ENCODE measurements at regions not wholly inside any gene's neighbourhood (a gene's known extent, or its start where the extent isn't known, plus 50 kb on each side); places are given as distances from the start of the nearest gene placed in this dataset.

DNA sequence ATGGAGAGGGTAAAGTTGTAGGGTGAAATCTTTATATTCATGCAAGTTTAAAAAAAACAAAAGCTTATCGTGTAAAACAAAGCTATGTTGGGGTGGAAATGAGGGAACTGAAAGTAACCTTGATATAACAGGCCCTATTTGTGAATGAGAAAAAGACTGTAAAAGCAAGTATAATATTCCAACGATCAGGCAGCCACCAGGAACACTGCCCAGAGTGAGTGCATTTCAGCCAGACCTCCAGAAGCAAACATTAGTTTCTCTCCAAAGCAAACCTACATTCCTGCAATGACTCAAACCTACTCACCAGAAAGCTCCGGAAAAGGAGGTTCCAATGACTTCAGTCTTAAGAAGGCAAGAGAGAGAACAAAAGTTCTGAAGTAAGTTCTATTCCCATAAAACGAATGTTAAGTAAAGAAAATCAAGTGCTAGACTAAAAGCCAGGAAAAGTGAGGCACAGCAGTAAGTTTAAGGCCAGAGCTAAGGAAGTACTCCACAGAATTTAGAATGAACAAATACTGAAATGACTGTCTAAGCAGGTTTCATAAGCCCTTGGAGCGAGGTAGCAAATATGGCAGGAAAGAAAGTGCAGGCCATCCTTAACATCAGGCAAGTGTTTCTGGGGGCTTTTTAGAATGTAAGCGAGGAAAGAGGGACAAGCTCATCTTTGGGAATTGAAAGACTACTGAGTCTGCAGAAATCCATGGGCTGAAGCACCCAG is 493.1 kb downstream of the XPNPEP1 start:
- DNase-seq (ENCODE audit: extremely low spot score): no peak
- Histone ChIP-seq H3K27me3 (no peaks in the 10 kb centered on the region), H3K36me3 (no peaks in the 10 kb centered on the region), H3K4me3 (no peak overlapping the region), H3K27ac (replicated peaks in 1 of 4) (peak overlapping the region in 2 of 4 donors; percentile 40 to 53), H3K9me3 (no peaks in the 10 kb centered on the region), H3K4me1 (peaks cover 0 to 21% (median 11%) of the 10 kb centered on the region in 4 donors)
- intact Hi-C loops (cut with DNase I): no loop called here
- TF ChIP-seq POLR2AphosphoS5 (IDR thresholded peaks at IDR 0.05): no peak
- no peak for TF ChIP-seq POLR2A (IDR thresholded peaks at IDR 0.05; ENCODE audit: low read depth)
- 53% methylated on average over 6 of the region's 6 CpGs for WGBS

DNA sequence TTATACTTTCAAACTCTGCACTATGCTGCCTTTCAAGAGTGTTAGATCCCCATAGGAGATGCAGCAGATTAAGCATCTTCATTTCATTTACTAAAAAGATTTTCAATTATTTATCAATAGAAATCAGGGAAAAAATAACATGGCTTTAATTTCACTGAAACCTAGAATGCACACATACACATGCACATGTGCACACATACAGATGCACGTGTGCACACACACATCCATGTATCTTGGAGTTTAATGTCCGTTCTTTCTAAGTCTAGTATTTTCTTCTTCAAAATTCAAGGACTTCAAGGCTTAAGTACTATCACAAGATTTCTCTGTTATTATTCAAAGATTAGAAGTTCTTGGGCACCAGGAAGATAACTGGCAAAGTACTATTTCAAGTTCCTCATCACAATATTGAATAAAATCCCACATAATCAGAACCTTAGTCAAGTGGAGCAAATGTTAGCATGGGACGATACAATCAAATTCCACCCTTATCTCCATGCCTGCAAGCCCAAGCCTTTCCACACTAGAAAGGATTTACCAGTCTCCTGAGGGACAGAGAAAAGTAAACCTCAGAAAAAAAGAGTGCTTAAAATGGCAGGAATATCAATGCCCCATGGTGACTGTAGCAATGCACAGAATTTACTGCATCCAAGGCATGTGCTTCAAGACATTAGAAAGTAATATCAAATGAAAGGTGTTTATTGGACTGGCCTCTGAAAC is 494.4 kb downstream of the XPNPEP1 start:
- intact Hi-C loops (cut with DNase I): no loop called here
- 94% methylated on average over 3 of the region's 3 CpGs for WGBS
- Histone ChIP-seq H3K4me1 (peaks cover 0 to 21% (median 11%) of the 10 kb centered on the region in 4 donors), H3K27me3 (no peaks in the 10 kb centered on the region), H3K27ac (replicated peaks in 1 of 4) (no peak overlapping the region), H3K9me3 (no peaks in the 10 kb centered on the region), H3K4me3 (no peak overlapping the region), H3K36me3 (no peaks in the 10 kb centered on the region)
- DNase-seq (ENCODE audit: extremely low spot score): no peak
- TF ChIP-seq POLR2AphosphoS5 (IDR thresholded peaks at IDR 0.05) (no peak), EP300 (IDR thresholded peaks at IDR 0.05) (no peak), POLR2A (IDR thresholded peaks at IDR 0.05; ENCODE audit: low read depth) (no peak)
- TF ChIP-seq, protein P1, sequence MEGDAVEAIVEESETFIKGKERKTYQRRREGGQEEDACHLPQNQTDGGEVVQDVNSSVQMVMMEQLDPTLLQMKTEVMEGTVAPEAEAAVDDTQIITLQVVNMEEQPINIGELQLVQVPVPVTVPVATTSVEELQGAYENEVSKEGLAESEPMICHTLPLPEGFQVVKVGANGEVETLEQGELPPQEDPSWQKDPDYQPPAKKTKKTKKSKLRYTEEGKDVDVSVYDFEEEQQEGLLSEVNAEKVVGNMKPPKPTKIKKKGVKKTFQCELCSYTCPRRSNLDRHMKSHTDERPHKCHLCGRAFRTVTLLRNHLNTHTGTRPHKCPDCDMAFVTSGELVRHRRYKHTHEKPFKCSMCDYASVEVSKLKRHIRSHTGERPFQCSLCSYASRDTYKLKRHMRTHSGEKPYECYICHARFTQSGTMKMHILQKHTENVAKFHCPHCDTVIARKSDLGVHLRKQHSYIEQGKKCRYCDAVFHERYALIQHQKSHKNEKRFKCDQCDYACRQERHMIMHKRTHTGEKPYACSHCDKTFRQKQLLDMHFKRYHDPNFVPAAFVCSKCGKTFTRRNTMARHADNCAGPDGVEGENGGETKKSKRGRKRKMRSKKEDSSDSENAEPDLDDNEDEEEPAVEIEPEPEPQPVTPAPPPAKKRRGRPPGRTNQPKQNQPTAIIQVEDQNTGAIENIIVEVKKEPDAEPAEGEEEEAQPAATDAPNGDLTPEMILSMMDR (IDR thresholded peaks at IDR 0.05): no peak

DNA sequence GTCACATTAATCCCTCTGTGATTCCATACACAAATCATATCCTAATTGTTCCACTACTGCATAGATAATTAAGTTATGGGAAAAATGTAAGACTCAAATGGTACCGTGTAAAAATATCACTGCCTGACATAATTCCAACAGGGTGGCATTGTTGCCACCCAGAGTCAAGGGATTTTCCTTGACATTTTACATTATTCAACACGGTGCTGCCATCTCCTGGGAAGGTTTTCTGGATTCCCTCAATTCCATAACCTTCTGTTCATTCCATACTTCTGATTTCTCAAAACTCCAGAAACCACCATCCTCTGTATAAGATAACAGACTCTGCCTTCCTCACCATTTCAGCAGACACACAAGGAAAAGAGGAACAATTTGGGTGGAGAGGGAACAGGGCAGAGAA is 495.9 kb downstream of the XPNPEP1 start:
- Histone ChIP-seq H3K36me3 (no peaks in the 10 kb centered on the region), H3K27ac (replicated peaks in 1 of 4) (no peak overlapping the region), H3K27me3 (no peaks in the 10 kb centered on the region), H3K9me3 (no peaks in the 10 kb centered on the region), H3K4me1 (peaks cover 0 to 21% (median 11%) of the 10 kb centered on the region in 4 donors), H3K4me3 (no peak overlapping the region)
- WGBS: 44% methylated on average over 2 of the region's 2 CpGs
- no peak for TF ChIP-seq POLR2AphosphoS5 (IDR thresholded peaks at IDR 0.05)
- TF ChIP-seq, protein P1 (IDR thresholded peaks at IDR 0.05): peak; percentile 12 to 35 (median 18)
- no peak for TF ChIP-seq POLR2A (IDR thresholded peaks at IDR 0.05; ENCODE audit: low read depth)
- intact Hi-C loops (cut with DNase I): no loop called here
- DNase-seq (ENCODE audit: extremely low spot score): no peak

DNA sequence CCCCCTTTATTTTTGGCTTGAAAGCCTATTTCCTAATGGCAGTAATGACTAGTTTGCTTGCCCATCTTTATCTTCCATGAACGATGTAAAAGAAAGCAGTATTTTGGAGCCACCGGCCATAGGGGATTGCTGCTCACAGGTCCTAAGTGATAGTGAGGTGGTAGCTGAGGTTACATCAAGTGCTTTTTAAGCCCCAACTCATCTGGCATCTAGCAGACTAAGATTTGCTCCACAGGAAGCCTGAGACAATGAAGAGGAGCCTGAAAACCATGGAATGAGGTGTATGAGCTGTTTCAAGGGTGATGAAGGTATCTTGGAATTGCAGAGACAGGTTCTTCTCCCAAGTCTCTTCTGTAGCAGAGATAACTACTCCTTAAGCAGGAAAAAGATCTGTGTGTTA is 496.3 kb downstream of the XPNPEP1 start:
- Histone ChIP-seq H3K27me3 (no peaks in the 10 kb centered on the region), H3K27ac (replicated peaks in 1 of 4) (no peak overlapping the region), H3K36me3 (no peaks in the 10 kb centered on the region), H3K4me3 (no peak overlapping the region), H3K4me1 (peaks cover 0 to 21% (median 11%) of the 10 kb centered on the region in 4 donors), H3K9me3 (no peaks in the 10 kb centered on the region)
- 87% methylated on average over 2 of the region's 2 CpGs for WGBS
- no peak for DNase-seq (ENCODE audit: extremely low spot score)
- TF ChIP-seq POLR2AphosphoS5 (IDR thresholded peaks at IDR 0.05): no peak
- TF ChIP-seq, protein P1 (IDR thresholded peaks at IDR 0.05): no peak
- intact Hi-C loops (cut with DNase I): no loop called here

DNA sequence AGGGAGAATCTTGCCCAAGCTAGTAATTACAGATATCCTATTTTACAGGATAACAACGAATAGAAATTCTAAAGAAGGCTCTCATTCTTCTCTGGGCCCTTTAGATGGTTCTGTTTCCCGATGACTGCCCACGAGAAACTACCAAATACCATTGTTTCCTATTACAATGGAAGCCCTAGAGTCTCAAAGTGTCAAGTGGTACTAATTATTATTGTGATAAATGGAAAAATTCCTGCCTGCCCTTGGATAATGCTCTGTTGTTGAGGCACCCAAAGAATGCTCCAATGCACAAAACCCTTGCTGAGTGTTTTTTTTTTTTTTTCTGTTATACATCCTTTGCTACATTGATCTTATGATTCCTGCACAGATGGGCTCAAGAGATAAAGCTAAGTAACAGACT is 504.5 kb downstream of the XPNPEP1 start:
- Histone ChIP-seq H3K36me3 (no peaks in the 10 kb centered on the region), H3K9me3 (no peaks in the 10 kb centered on the region), H3K4me3 (no peak overlapping the region), H3K27ac (replicated peaks in 1 of 4) (no peak overlapping the region), H3K27me3 (no peaks in the 10 kb centered on the region), H3K4me1 (peaks cover 0 to 15% (median 4%) of the 10 kb centered on the region in 4 donors)
- TF ChIP-seq EP300 (IDR thresholded peaks at IDR 0.05) (no peak), POLR2AphosphoS5 (IDR thresholded peaks at IDR 0.05) (no peak), POLR2A (IDR thresholded peaks at IDR 0.05; ENCODE audit: low read depth) (no peak)
- TF ChIP-seq, protein P1 (IDR thresholded peaks at IDR 0.05): no peak
- WGBS: 72% methylated on average over 3 of the region's 3 CpGs
- DNase-seq (ENCODE audit: extremely low spot score): no peak
- intact Hi-C loops (cut with DNase I): no loop called here
